K562 (cell line): ENCODE measurements at regions not wholly inside any gene's neighbourhood (a gene's known extent, or its start where the extent isn't known, plus 50 kb on each side); places are given as distances from the start of the nearest gene placed in this dataset.

Experiments
- ATAC-seq: fragments of 200-7000 bp; cut with Tn5 transposase; 3 replicates; pipeline ENCODE4 v1.9.1; 2020; ENCODE audit warnings: moderate library complexity
- BruUV-seq: library from RNA; stranded (reverse); fragments of 400-500 nt; replicated peaks from 2 replicates; lab custom pipeline; 2021; lab: Mats Ljungman, UMichigan
- CTCF ChIA-PET: fragments of 300-600 bp; formaldehyde crosslinking; extraction: SDS; loops from one replicate; lab custom pipeline; 2021; ENCODE audit warnings: low intra/inter-chr PET ratio; lab: Yijun Ruan, JAX
- POLR2A ChIA-PET: fragments of 300-600, 350-650 bp; sonication (Branson Sonifier 250); formaldehyde crosslinking; extraction: SDS; loops from one replicate; lab custom pipeline; 2021; ENCODE audit warnings: antibody characterized with exemption, inconsistent platforms; lab: Yijun Ruan, JAX
- DNase-seq, 4 experiments: peaks; one replicate each; pipeline versions ENCODE4 v3.0.0 to v3.0.0-alpha.2; 2011 to 2018; ENCODE audit warnings: low spot score in 3 of 4, mixed read lengths in 3 of 4; ENCODE audit errors: extremely low read depth in 1 of 4
- FAIRE-seq: peaks from 2 replicates; lab custom pipeline; 2011; peaks lifted over from hg19 to GRCh38; lab: Jason Lieb, UNC
- H2AFZ ChIP-seq: 2 replicates; pipeline ENCODE4 v1.6.0; 2011; ENCODE audit warnings: low read depth, low read length, control low read depth, inconsistent platforms
- H3K27ac ChIP-seq: fragments of 200-600 bp; 3 replicates; pipeline ENCODE4 v1.8.0; 2011; ENCODE audit warnings: low read depth, mild to moderate bottlenecking, control low read depth, inconsistent platforms, low read length, moderate library complexity, mixed read lengths; ENCODE audit errors: extremely low read depth
- H3K27me3 ChIP-seq, 2 experiments: fragments of 300-600 bp in 1 of 2; 2 replicates in 1 of 2; 3 replicates in 1 of 2; pipeline versions ENCODE4 v1.6.0 to v1.8.0; 2011; ENCODE audit warnings: inconsistent platforms in 2 of 2, low read length in 2 of 2, mild to moderate bottlenecking in 1 of 2, mixed read lengths in 1 of 2, moderate library complexity in 1 of 2; ENCODE audit not compliant: control insufficient read depth in 2 of 2, insufficient read depth in 2 of 2
- H3K36me3 ChIP-seq: fragments of 300-600 bp; 3 replicates; pipeline ENCODE4 v1.8.0; 2011; ENCODE audit warnings: mild to moderate bottlenecking, low read length, inconsistent platforms; ENCODE audit not compliant: control insufficient read depth, insufficient read depth
- H3K4me1 ChIP-seq, 2 experiments: fragments of 200-600 bp in 1 of 2; replicated peaks in 1 of 2; 2 replicates in 1 of 2; 3 replicates in 1 of 2; pipeline versions ENCODE4 v1.5.1 to v1.8.0; 2011; ENCODE audit warnings: inconsistent platforms in 2 of 2, low read length in 2 of 2, mild to moderate bottlenecking in 1 of 2, mixed read lengths in 1 of 2, moderate library complexity in 1 of 2; ENCODE audit not compliant: control insufficient read depth in 2 of 2, insufficient read depth in 2 of 2
- H3K4me2 ChIP-seq: 2 replicates; pipeline ENCODE4 v1.6.1; 2011; ENCODE audit warnings: low read length, control low read depth, inconsistent platforms, mixed read lengths; ENCODE audit not compliant: insufficient read depth
- H3K4me3 ChIP-seq: fragments of 200-600 bp; sonication (generic), shearing (Covaris generic); 2 replicates; pipeline ENCODE4 v1.5.1; 2016; ENCODE audit warnings: control low read depth, inconsistent platforms
- H3K79me2 ChIP-seq: fragments of 200-600 bp; 3 replicates; pipeline ENCODE4 v1.8.0; 2011; ENCODE audit warnings: low read length, inconsistent platforms; ENCODE audit not compliant: control insufficient read depth, insufficient read depth
- H3K9ac ChIP-seq, 2 experiments: 2 replicates each; pipeline versions ENCODE4 v1.6.0 to v1.6.1; 2011; ENCODE audit warnings: low read depth in 2 of 2, low read length in 2 of 2, control low read depth in 1 of 2, inconsistent platforms in 1 of 2, mild to moderate bottlenecking in 1 of 2, mixed read lengths in 1 of 2; ENCODE audit not compliant: insufficient read depth in 1 of 2
- H3K9me1 ChIP-seq: one replicate; pipeline ENCODE4 v1.6.0; 2011; ENCODE audit warnings: inconsistent platforms, mild to moderate bottlenecking, low read length, moderate library complexity; ENCODE audit not compliant: control insufficient read depth, insufficient read depth
- H3K9me3 ChIP-seq: replicated peaks from 2 replicates; pipeline ENCODE4 v1.5.1; 2011; ENCODE audit warnings: low read depth, low read length, inconsistent platforms; ENCODE audit not compliant: control insufficient read depth, insufficient read depth
- H4K20me1 ChIP-seq: replicated peaks from 2 replicates; pipeline ENCODE4 v1.6.1; 2011; ENCODE audit warnings: low read length, inconsistent platforms, mixed read lengths; ENCODE audit not compliant: control insufficient read depth, insufficient read depth
- BHLHE40 ChIP-seq: IDR thresholded peaks from 2 replicates; pipeline ENCODE4 v1.6.1; 2011; ENCODE audit warnings: low read length, improper control_type of control experiment
- CAMTA2 ChIP-seq: fragments of 250-450 bp; sonication (Bioruptor Pico); conservative IDR thresholded peaks from 2 replicates; pipeline ENCODE4 v1.5.1; 2022
- ELK3 ChIP-seq: fragments of 450-650 bp; formaldehyde crosslinking; IDR thresholded peaks from 2 replicates; pipeline ENCODE4 v1.4.0; 2020; ENCODE audit warnings: mild to moderate bottlenecking
- GABPB2 ChIP-seq: fragments of 250-450 bp; sonication (Bioruptor Pico); conservative IDR thresholded peaks from 2 replicates; pipeline ENCODE4 v1.5.1; 2021; ENCODE audit warnings: mild to moderate bottlenecking
- HCFC1 ChIP-seq: IDR thresholded peaks from 2 replicates; pipeline ENCODE4 v1.6.1; 2012; ENCODE audit warnings: low read depth, low read length, improper control_type of control experiment
- HINFP ChIP-seq: fragments of 450-650 bp; conservative IDR thresholded peaks from 2 replicates; pipeline ENCODE4 v1.6.1; 2016; ENCODE audit warnings: missing genetic modification characterization, low read depth, mild to moderate bottlenecking, control low read depth, missing compliant biosample characterization
- HNRNPL ChIP-seq: fragments of 200-400 bp; formaldehyde crosslinking; IDR thresholded peaks from 2 replicates; pipeline ENCODE4 v1.6.1; 2017; ENCODE audit warnings: low read depth, mild to moderate bottlenecking, low read length
- MTA2 ChIP-seq: fragments of 450-650 bp; IDR thresholded peaks from 2 replicates; pipeline ENCODE4 v1.6.1; 2016; ENCODE audit warnings: low read depth
- RFX1 ChIP-seq: fragments of 450-650 bp; IDR thresholded peaks from 2 replicates; pipeline ENCODE4 v1.6.1; 2016; ENCODE audit warnings: mild to moderate bottlenecking, moderate library complexity
- TAF15 ChIP-seq: fragments of 200-400 bp; formaldehyde crosslinking; IDR thresholded peaks from 2 replicates; pipeline ENCODE4 v1.6.1; 2017; ENCODE audit warnings: mild to moderate bottlenecking, low read depth, low read length, moderate library complexity
- TCFL5 ChIP-seq: fragments of 250-450 bp; sonication (Bioruptor Pico); conservative IDR thresholded peaks from 2 replicates; pipeline ENCODE4 v1.6.1; 2021; ENCODE audit warnings: mild to moderate bottlenecking, moderate library complexity, matching md5 sums
- THRA ChIP-seq: fragments of 450-650 bp; IDR thresholded peaks from 2 replicates; pipeline ENCODE4 v1.6.1; 2017; ENCODE audit warnings: mild to moderate bottlenecking, moderate library complexity
- USF1 ChIP-seq: sonication (generic); formaldehyde crosslinking; IDR thresholded peaks from 2 replicates; pipeline ENCODE4 v1.9.0; 2022; ENCODE audit warnings: mild to moderate bottlenecking, missing genetic modification reagents
- ZNF174 ChIP-seq: fragments of 250-450 bp; sonication (Bioruptor Pico); IDR thresholded peaks from 2 replicates; pipeline ENCODE4 v1.4.0; 2020; ENCODE audit warnings: mild to moderate bottlenecking
- in situ Hi-C: fragments of 300-500 bp; cut with MboI; formaldehyde crosslinking; loops from 4 replicates; pipeline ENCODE4 v1.15.0; 2018; ENCODE audit warnings: inconsistent platforms, mixed read lengths
- intact Hi-C: fragments of 100-400 bp; cut with micrococcal nuclease; formaldehyde crosslinking; loops from 2 replicates; pipeline ENCODE4 v1.14.2; 2022
- TF ChIP-seq, protein P1 (sequence below), 2 experiments: fragments of 450-650 bp; IDR thresholded peaks; 2 replicates each; pipeline ENCODE4 v1.6.1; 2016

DNA sequence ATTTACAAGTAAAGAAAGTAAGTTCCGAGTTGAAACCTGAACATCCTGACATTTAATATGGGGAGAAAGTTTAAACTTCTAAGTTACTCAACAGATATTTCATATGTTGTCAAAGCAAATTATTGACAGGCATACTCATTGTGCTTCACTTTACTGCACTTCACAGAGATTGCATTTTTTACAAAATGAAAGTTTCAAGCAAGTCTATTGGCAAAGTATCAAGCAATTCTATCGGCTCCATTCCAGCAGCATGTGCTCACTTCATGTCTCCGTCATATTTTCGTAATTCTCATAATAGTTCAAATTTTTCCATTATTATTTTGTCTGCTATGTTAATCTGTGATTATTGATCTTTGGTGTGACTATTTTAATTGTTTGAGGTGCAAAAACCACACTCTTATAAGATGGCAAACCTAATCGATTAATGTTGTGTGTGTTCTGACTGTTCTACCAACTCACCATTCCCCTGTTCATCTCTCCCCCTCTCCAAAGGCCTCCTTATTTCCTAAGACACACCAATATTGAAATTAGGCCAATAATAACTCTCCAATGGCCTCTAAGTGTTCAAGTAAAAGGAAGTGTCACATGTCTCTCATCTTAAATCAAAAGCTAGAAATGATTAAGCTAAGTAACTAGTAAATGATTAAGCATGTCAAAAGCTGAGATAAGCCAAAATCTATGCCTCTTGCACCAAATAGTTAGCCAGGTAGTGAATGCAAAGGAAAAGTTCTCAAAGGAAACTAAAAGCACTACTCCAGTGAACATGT is 68.2 kb upstream of the BCL9 start (continued):
- TF ChIP-seq USF1 (CRISPR knock-in tag) (no peak), TAF15 (no peak), ELK3 (CRISPR knock-in tag) (no peak), THRA (no peak), TCFL5 (CRISPR knock-in tag) (no peak), CAMTA2 (no peak), GABPB2 (no peak)

GRCh38 chr1:147473733-147474049 is 67.6 kb upstream of the BCL9 start:
- intact Hi-C loops, result no loop called here
- CTCF ChIA-PET, result no interaction called here
- TF ChIP-seq MTA2, result no peak
- TF ChIP-seq RFX1, result no peak
- TF ChIP-seq, protein P1, sequence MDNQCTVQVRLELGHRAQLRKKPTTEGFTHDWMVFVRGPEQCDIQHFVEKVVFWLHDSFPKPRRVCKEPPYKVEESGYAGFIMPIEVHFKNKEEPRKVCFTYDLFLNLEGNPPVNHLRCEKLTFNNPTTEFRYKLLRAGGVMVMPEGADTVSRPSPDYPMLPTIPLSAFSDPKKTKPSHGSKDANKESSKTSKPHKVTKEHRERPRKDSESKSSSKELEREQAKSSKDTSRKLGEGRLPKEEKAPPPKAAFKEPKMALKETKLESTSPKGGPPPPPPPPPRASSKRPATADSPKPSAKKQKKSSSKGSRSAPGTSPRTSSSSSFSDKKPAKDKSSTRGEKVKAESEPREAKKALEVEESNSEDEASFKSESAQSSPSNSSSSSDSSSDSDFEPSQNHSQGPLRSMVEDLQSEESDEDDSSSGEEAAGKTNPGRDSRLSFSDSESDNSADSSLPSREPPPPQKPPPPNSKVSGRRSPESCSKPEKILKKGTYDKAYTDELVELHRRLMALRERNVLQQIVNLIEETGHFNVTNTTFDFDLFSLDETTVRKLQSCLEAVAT (IDR thresholded peaks at IDR 0.05), result no peak
- TF ChIP-seq BHLHE40, result no peak
- no peak for TF ChIP-seq HCFC1
- no peak for TF ChIP-seq HNRNPL
- TF ChIP-seq ZNF174 (CRISPR knock-in tag), result no peak
- TF ChIP-seq HINFP (tag), result no peak

More at GRCh38 chr1:147473733-147474049, 67.6 kb upstream of the BCL9 start:
- no peak for ATAC-seq
- BruUV-seq, result no TSS peak
- Histone ChIP-seq H2AFZ (no peak overlapping the region), H3K9me1 (no peaks in the 10 kb centered on the region), H3K27me3 (peaks cover 2 to 21% of the 10 kb centered on the region in 2 experiments; a peak in 3 of 5 replicates), H3K36me3 (no peaks in the 10 kb centered on the region), H3K79me2 (no peaks in the 10 kb centered on the region), H4K20me1 (no peaks in the 10 kb centered on the region), H3K9ac (no peak overlapping the region), H3K27ac (no peak overlapping the region), H3K4me3 (no peak overlapping the region), H3K4me1 (no peaks in the 10 kb centered on the region), H3K9me3 (no peaks in the 10 kb centered on the region), H3K4me2 (no peak overlapping the region)
- in situ Hi-C loops, result no loop called here
- no peak for DNase-seq
- POLR2A ChIA-PET, result interaction anchor here (0.9 kb wide), 1 partner anchor 23 kb away, joined by 3 read pairs; no protein-coding TSS in a partner anchor
- FAIRE-seq, result no peak
